GM15510 (cell line): ENCODE measurements at regions not wholly inside any gene's neighbourhood (a gene's known extent, or its start where the extent isn't known, plus 50 kb on each side); places are given as distances from the start of the nearest gene placed in this dataset.

ENCODE experiments used
- POLR2A ChIP-seq: IDR thresholded peaks from 3 replicates; pipeline ENCODE4 v1.6.1; 2011; ENCODE audit warnings: borderline replicate concordance; ENCODE audit not compliant: insufficient read length; ENCODE audit errors: extremely low read depth

- no peak for TF ChIP-seq POLR2A
These were observed 124.0 kb upstream of the BOD1 start for GRCh38 chr5:173740400-173740799.

GRCh38 chr5:173741087-173741486 lies 124.6 kb upstream of the BOD1 start:
- no peak for TF ChIP-seq POLR2A

GRCh38 chr5:173741729-173742431 lies 125.4 kb upstream of the BOD1 start:
- no peak for TF ChIP-seq POLR2A

- no peak for TF ChIP-seq POLR2A
These were observed 126.0 kb upstream of the BOD1 start for GRCh38 chr5:173742432-173742816.

- no peak for TF ChIP-seq POLR2A
These were observed 127.3 kb upstream of the BOD1 start for GRCh38 chr5:173743641-173744343.

- TF ChIP-seq POLR2A = no peak
These were observed 128.1 kb upstream of the BOD1 start for GRCh38 chr5:173744551-173744950.

- no peak for TF ChIP-seq POLR2A
These were observed 128.7 kb upstream of the BOD1 start for GRCh38 chr5:173745123-173745522.

GRCh38 chr5:173745557-173745956 lies 129.1 kb upstream of the BOD1 start:
- no peak for TF ChIP-seq POLR2A

- TF ChIP-seq POLR2A = no peak
These were observed 129.7 kb upstream of the BOD1 start for GRCh38 chr5:173746047-173746646.

- no peak for TF ChIP-seq POLR2A
These were observed 131.4 kb upstream of the BOD1 start for GRCh38 chr5:173747876-173748275.

- no peak for TF ChIP-seq POLR2A
These were observed 134.3 kb upstream of the BOD1 start for GRCh38 chr5:173750538-173751265.

- TF ChIP-seq POLR2A = no peak
These were observed 134.8 kb upstream of the BOD1 start for GRCh38 chr5:173751266-173751600.

GRCh38 chr5:173752653-173753052 lies 135.5 kb upstream of the CPEB4 start:
- no peak for TF ChIP-seq POLR2A

- TF ChIP-seq POLR2A = no peak
These were observed 134.6 kb upstream of the CPEB4 start for GRCh38 chr5:173753307-173754168.

GRCh38 chr5:173755319-173755718 lies 132.8 kb upstream of the CPEB4 start:
- no peak for TF ChIP-seq POLR2A

- no peak for TF ChIP-seq POLR2A
These were observed 130.5 kb upstream of the CPEB4 start for GRCh38 chr5:173757403-173758209.
